Cerebellar nuclear complex (tissue), 1 donor: ENCODE measurements at regions not wholly inside any gene's neighbourhood (a gene's known extent, or its start where the extent isn't known, plus 50 kb on each side); places are given as distances from the start of the nearest gene placed in this dataset.
A peak's percentile ranks its signal among the peaks of the same experiment; 100 is the strongest.
"Not testable (repeated sequence)": the region's sequence is repeated elsewhere in the genome, so short reads cannot be mapped to it uniquely, and the experiment has no call there.

ENCODE experiments used
- DNase-seq, 2 experiments: peaks; one replicate each; lab custom pipeline; 2025; lab: John Stamatoyannopoulos, UW

GRCh38 chr17:6255322-6255721, 179.6 kb downstream of the AIPL1 start:
- DNase-seq, result no peak

GRCh38 chr17:6254036-6254435, 180.9 kb downstream of the AIPL1 start:
- peak in 1 of 2 experiments; percentile 21 for DNase-seq

GRCh38 chr17:6251640-6252039, 181.5 kb downstream of the WSCD1 start:
- DNase-seq, result not testable (repeated sequence)

- no peak for DNase-seq
Measured at GRCh38 chr17:6249732-6250131, 179.6 kb downstream of the WSCD1 start.

- DNase-seq, result no peak
Measured at GRCh38 chr17:6248061-6248460, 177.9 kb downstream of the WSCD1 start.

- DNase-seq, result no peak
Measured at GRCh38 chr17:6245301-6246177, 175.4 kb downstream of the WSCD1 start.

GRCh38 chr17:6244796-6245195, 174.6 kb downstream of the WSCD1 start:
- no peak for DNase-seq

- no peak for DNase-seq
Measured at GRCh38 chr17:6244253-6244652, 174.1 kb downstream of the WSCD1 start.

- no peak for DNase-seq
Measured at GRCh38 chr17:6243186-6243585, 173.0 kb downstream of the WSCD1 start.

GRCh38 chr17:6241996-6242395, 171.8 kb downstream of the WSCD1 start:
- DNase-seq, result no peak

GRCh38 chr17:6241381-6241780, 171.2 kb downstream of the WSCD1 start:
- DNase-seq, result no peak

GRCh38 chr17:6240601-6241000, 170.4 kb downstream of the WSCD1 start:
- DNase-seq, result no peak

- DNase-seq, result no peak
Measured at GRCh38 chr17:6240001-6240400, 169.8 kb downstream of the WSCD1 start.

GRCh38 chr17:6239241-6239798, 169.1 kb downstream of the WSCD1 start:
- DNase-seq, result no peak

- DNase-seq, result no peak
Measured at GRCh38 chr17:6233856-6234255, 163.7 kb downstream of the WSCD1 start.

GRCh38 chr17:6233339-6233738, 163.2 kb downstream of the WSCD1 start:
- no peak for DNase-seq

GRCh38 chr17:6232732-6233101, 162.5 kb downstream of the WSCD1 start:
- no peak for DNase-seq

- DNase-seq, result no peak
Measured at GRCh38 chr17:6231886-6232731, 161.9 kb downstream of the WSCD1 start.

- DNase-seq, result no peak
Measured at GRCh38 chr17:6231465-6231864, 161.3 kb downstream of the WSCD1 start.

GRCh38 chr17:6218333-6218732, 148.2 kb downstream of the WSCD1 start:
- DNase-seq, result no peak

- no peak for DNase-seq
Measured at GRCh38 chr17:6215071-6216035, 145.2 kb downstream of the WSCD1 start.

- DNase-seq, result no peak
Measured at GRCh38 chr17:6213859-6214258, 143.7 kb downstream of the WSCD1 start.
